Body of pancreas (tissue), 4 donors: ENCODE measurements at regions not wholly inside any gene's neighbourhood (a gene's known extent, or its start where the extent isn't known, plus 50 kb on each side); places are given as distances from the start of the nearest gene placed in this dataset.

ENCODE experiments used
- ATAC-seq: fragments of 150-250 bp; one replicate; pipeline ENCODE4 v1.9.1; 2016
- DNase-seq, 4 donors: peaks; one replicate each; pipeline ENCODE4 v3.0.0-alpha.2; 2019
- H3K27ac ChIP-seq, 4 donors: fragments of 200-600 bp; sonication (generic); 1 replicate in 3 of 4; 2 replicates in 1 of 4; pipeline versions ENCODE4 v1.5.1 to v1.6.1; 2016 to 2019; ENCODE audit warnings: mild to moderate bottlenecking in 1 of 4, mixed read lengths in 1 of 4, moderate library complexity in 1 of 4
- H3K27me3 ChIP-seq, 2 donors: fragments of 200-600 bp; sonication (generic); one replicate each; pipeline ENCODE4 v1.6.0; 2016; ENCODE audit warnings: mild to moderate bottlenecking in 1 of 2
- H3K36me3 ChIP-seq, 2 donors: fragments of 200-600 bp; sonication (generic); replicated peaks in 1 of 2; 2 replicates each; pipeline ENCODE4 v1.5.1; 2016; ENCODE audit warnings: low read depth in 2 of 2; ENCODE audit not compliant: insufficient read depth in 1 of 2
- H3K4me1 ChIP-seq: fragments of 200-600 bp; sonication (generic); one replicate; pipeline ENCODE4 v1.6.0; 2016
- H3K4me3 ChIP-seq, 2 donors: fragments of 200-600 bp; sonication (generic); 1 replicate in 1 of 2; 2 replicates in 1 of 2; pipeline ENCODE4 v1.5.1; 2016 to 2019
- H3K9me3 ChIP-seq, 3 donors: fragments of 200-600 bp; sonication (generic); 1 replicate in 2 of 3; 2 replicates in 1 of 3; pipeline ENCODE4 v1.5.1; 2016
- CTCF ChIP-seq, 7 experiments: fragments of 450-650 bp in 4 of 7; fragments of 200-600 bp in 3 of 7; sonication (generic) in 3 of 7; IDR thresholded peaks; one replicate each; pipeline ENCODE4 v1.5.1; 2016 to 2019; ENCODE audit warnings: antibody characterized with exemption in 7 of 7
- POLR2A ChIP-seq, 3 donors: fragments of 450-650 bp; IDR thresholded peaks; one replicate each; pipeline ENCODE4 v1.6.1; 2016; ENCODE audit warnings: antibody characterized with exemption in 3 of 3, mild to moderate bottlenecking in 2 of 3
- WGBS, 2 donors: methylation state at CpG; one replicate each; pipeline ENCODE4 v1.1.5; 2017; 5-methylcytosine and 5-hydroxymethylcytosine counted together
- intact Hi-C: fragments of 100-400 bp; cut with DNase I; formaldehyde crosslinking; loops from one replicate; pipeline ENCODE4 v1.15.1; 2023

GRCh38 chr3:176293276-176293675 is 904.0 kb downstream of the TBL1XR1 start:
- Histone ChIP-seq H3K27me3 (no peaks in the 10 kb centered on the region), H3K4me3 (no peak overlapping the region), H3K9me3 (no peaks in the 10 kb centered on the region), H3K27ac (no peak overlapping the region), H3K36me3 (no peaks in the 10 kb centered on the region), H3K4me1 (no peaks in the 10 kb centered on the region)
- DNase-seq = no peak
- no peak for ATAC-seq
- intact Hi-C loops = no loop called here
- 48 to 53% methylated on average over 2 of the region's 2 CpGs for WGBS, 2 donors
- TF ChIP-seq POLR2A (IDR thresholded peaks at IDR 0.05) = no peak
- TF ChIP-seq CTCF (IDR thresholded peaks at IDR 0.05) = no peak

- DNase-seq (no peak), ATAC-seq (no peak)
- H3K27me3 ChIP-seq = no peaks in the 10 kb centered on the region
- 43 to 47% methylated on average over 3 of the region's 3 CpGs for WGBS, 2 donors
- no peaks in the 10 kb centered on the region for H3K4me1 ChIP-seq
- no peak overlapping the region for H3K27ac ChIP-seq
- H3K9me3 ChIP-seq = no peaks in the 10 kb centered on the region
- no peak overlapping the region for H3K4me3 ChIP-seq
- TF ChIP-seq CTCF (IDR thresholded peaks at IDR 0.05) (no peak), POLR2A (IDR thresholded peaks at IDR 0.05) (no peak)
- intact Hi-C loops = no loop called here
- no peaks in the 10 kb centered on the region for H3K36me3 ChIP-seq
These were observed 910.7 kb downstream of the TBL1XR1 start for GRCh38 chr3:176286476-176287085.

GRCh38 chr3:176275538-176275937 is 921.7 kb downstream of the TBL1XR1 start:
- intact Hi-C loops = no loop called here
- H3K27ac ChIP-seq = no peak overlapping the region
- no peak overlapping the region for H3K4me3 ChIP-seq
- TF ChIP-seq CTCF (IDR thresholded peaks at IDR 0.05) (no peak), POLR2A (IDR thresholded peaks at IDR 0.05) (no peak)
- ATAC-seq (no peak), DNase-seq (no peak)
- 64 to 70% methylated on average over 3 of the region's 3 CpGs for WGBS, 2 donors
- no peaks in the 10 kb centered on the region for H3K36me3 ChIP-seq
- H3K9me3 ChIP-seq = no peaks in the 10 kb centered on the region
- H3K4me1 ChIP-seq = no peaks in the 10 kb centered on the region
- no peaks in the 10 kb centered on the region for H3K27me3 ChIP-seq

- TF ChIP-seq POLR2A (IDR thresholded peaks at IDR 0.05) (no peak), CTCF (IDR thresholded peaks at IDR 0.05) (no peak)
- Histone ChIP-seq H3K9me3 (no peaks in the 10 kb centered on the region), H3K27ac (no peak overlapping the region), H3K27me3 (no peaks in the 10 kb centered on the region), H3K4me3 (no peak overlapping the region), H3K4me1 (no peaks in the 10 kb centered on the region), H3K36me3 (no peaks in the 10 kb centered on the region)
- DNase-seq = no peak
- WGBS, 2 donors = 42 to 46% methylated on average over 2 of the region's 2 CpGs
- no peak for ATAC-seq
- intact Hi-C loops = no loop called here
These were observed 922.2 kb downstream of the TBL1XR1 start for GRCh38 chr3:176275113-176275512.

GRCh38 chr3:176274161-176274560 is 923.1 kb downstream of the TBL1XR1 start:
- ATAC-seq (no peak), DNase-seq (no peak)
- Histone ChIP-seq H3K4me1 (no peaks in the 10 kb centered on the region), H3K9me3 (no peaks in the 10 kb centered on the region), H3K4me3 (no peak overlapping the region), H3K27ac (no peak overlapping the region), H3K36me3 (no peaks in the 10 kb centered on the region), H3K27me3 (no peaks in the 10 kb centered on the region)
- intact Hi-C loops = no loop called here
- 36 to 40% methylated on average over 5 of the region's 5 CpGs for WGBS, 2 donors
- TF ChIP-seq POLR2A (IDR thresholded peaks at IDR 0.05) (no peak), CTCF (IDR thresholded peaks at IDR 0.05) (no peak)
